ENCODE measurements at regions not wholly inside any gene's neighbourhood (a gene's known extent, or its start where the extent isn't known, plus 50 kb on each side); places are given as distances from the start of the nearest gene placed in this dataset.
"Not testable (repeated sequence)": the region's sequence is repeated elsewhere in the genome, so short reads cannot be mapped to it uniquely, and the experiment has no call there.

- DNase-seq, result peak in 1 of 3 donors; percentile 48
These were observed 300.1 kb upstream of the PROK2 start for GRCh38 chr3:72085036-72085435.

GRCh38 chr3:72082776-72083462 is 298.0 kb upstream of the PROK2 start:
- no peak for DNase-seq

- DNase-seq, result peak in 2 of 3 donors; percentile 26 to 55
These were observed 297.3 kb upstream of the PROK2 start for GRCh38 chr3:72082186-72082715.

GRCh38 chr3:72081471-72082185 is 296.7 kb upstream of the PROK2 start:
- DNase-seq, result no peak

- no peak for DNase-seq
These were observed 295.9 kb upstream of the PROK2 start for GRCh38 chr3:72080800-72081199.

GRCh38 chr3:72080095-72080494 is 295.1 kb upstream of the PROK2 start:
- no peak for DNase-seq

GRCh38 chr3:72079369-72079872 is 294.5 kb upstream of the PROK2 start:
- DNase-seq, result no peak

GRCh38 chr3:72078676-72079368 is 293.9 kb upstream of the PROK2 start:
- DNase-seq, result no peak

GRCh38 chr3:72077473-72078259 is 292.7 kb upstream of the PROK2 start:
- DNase-seq, result no peak

GRCh38 chr3:72075848-72076247 is 290.9 kb upstream of the PROK2 start:
- DNase-seq, result not testable (repeated sequence)

- no peak for DNase-seq
These were observed 286.7 kb upstream of the PROK2 start for GRCh38 chr3:72071624-72072023.

GRCh38 chr3:72070005-72070404 is 285.1 kb upstream of the PROK2 start:
- DNase-seq, result no peak

- DNase-seq, result no peak
These were observed 284.6 kb upstream of the PROK2 start for GRCh38 chr3:72069543-72069942.

GRCh38 chr3:72068621-72069020 is 283.7 kb upstream of the PROK2 start:
- no peak for DNase-seq

GRCh38 chr3:72067721-72068120 is 282.8 kb upstream of the PROK2 start:
- no peak for DNase-seq

- no peak for DNase-seq
These were observed 281.1 kb upstream of the PROK2 start for GRCh38 chr3:72065872-72066641.

GRCh38 chr3:72065236-72065635 is 280.3 kb upstream of the PROK2 start:
- DNase-seq, result no peak

GRCh38 chr3:72064727-72065126 is 279.8 kb upstream of the PROK2 start:
- not testable (repeated sequence) for DNase-seq

- no peak for DNase-seq
These were observed 277.1 kb upstream of the PROK2 start for GRCh38 chr3:72062017-72062416.

- no peak for DNase-seq
These were observed 275.6 kb upstream of the PROK2 start for GRCh38 chr3:72060447-72061034.

Measured in muscle of back (tissue), 3 donors.